ENCODE measurements at regions not wholly inside any gene's neighbourhood (a gene's known extent, or its start where the extent isn't known, plus 50 kb on each side); places are given as distances from the start of the nearest gene placed in this dataset.

DNA sequence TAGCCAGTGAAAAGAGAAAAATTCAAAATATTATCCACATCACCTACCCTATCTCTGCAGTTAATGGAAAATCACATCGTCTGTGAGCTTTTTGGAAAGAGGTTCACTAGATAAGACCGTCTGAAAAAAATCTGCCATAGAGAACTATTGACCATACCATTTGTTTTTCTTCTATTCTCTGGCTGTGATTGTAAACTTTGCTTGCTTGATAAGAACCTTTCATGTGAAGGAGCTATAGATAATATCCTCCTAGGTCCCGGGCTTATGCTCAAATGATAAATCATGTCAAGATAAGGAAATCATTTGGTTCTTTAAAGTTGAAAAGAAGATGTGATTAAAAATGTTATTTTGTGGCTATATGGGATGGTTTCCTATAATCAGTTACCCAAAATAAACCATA is 369.9 kb downstream of the SIPA1L2 start:
- TF ChIP-seq RNF2 (IDR thresholded peaks at IDR 0.05): no peak
- no peak for TF ChIP-seq HNRNPH1 (optimal IDR thresholded peaks at IDR 0.05; ENCODE audit: low read depth, low read length)
- no peak for TF ChIP-seq MCM5 (IDR thresholded peaks at IDR 0.05; ENCODE audit: low read depth)
- TF ChIP-seq EZH2 (IDR thresholded peaks at IDR 0.05; ENCODE audit: borderline replicate concordance, low read depth, low read length): no peak
- no peak for TF ChIP-seq SAFB2 (IDR thresholded peaks at IDR 0.05; ENCODE audit: borderline replicate concordance, low read depth, low read length, severe bottlenecking)
- no peak for TF ChIP-seq NFYB (IDR thresholded peaks at IDR 0.05; ENCODE audit: extremely low read depth, insufficient read length)
- no peak for TF ChIP-seq SMARCC2 (IDR thresholded peaks at IDR 0.05; ENCODE audit: low read depth)
- TF ChIP-seq CTBP1 (IDR thresholded peaks at IDR 0.05; ENCODE audit: borderline replicate concordance): no peak
- no peak overlapping the region for H3K9ac ChIP-seq (ENCODE audit: insufficient read depth in 1 of 2, low read depth in 2 of 2, low read length in 2 of 2)
- H3K9me3 ChIP-seq (replicated peaks; ENCODE audit: control insufficient read depth, insufficient read depth, low read depth, low read length): no peaks in the 10 kb centered on the region
- intact Hi-C loops (cut with micrococcal nuclease) (no loop called here), in situ Hi-C loops (cut with MboI) (no loop called here)
- H3K79me2 ChIP-seq (ENCODE audit: control insufficient read depth, insufficient read depth, low read length): no peaks in the 10 kb centered on the region
- no peak for DNase-seq (ENCODE audit: extremely low read depth in 1 of 4, low spot score in 3 of 4)
- no peak overlapping the region for H3K27ac ChIP-seq (ENCODE audit: extremely low read depth, low read depth, low read length)
- no peak for ATAC-seq
- 0% methylated on average over 3 of the region's 3 CpGs for WGBS (ENCODE audit: insufficient coverage, low coverage, missing lambda C conversion rate)
- no peak overlapping the region for H3K4me2 ChIP-seq (ENCODE audit: insufficient read depth, low read length)
- H3K4me1 ChIP-seq (replicated peaks in 1 of 2; ENCODE audit: control insufficient read depth in 2 of 2, insufficient read depth in 2 of 2, low read length in 2 of 2): no peaks in the 10 kb centered on the region
- CTCF ChIA-PET (ENCODE audit: low intra/inter-chr PET ratio): no interaction called here
- no peak for FAIRE-seq
- no peak overlapping the region for H3K4me3 ChIP-seq
- no peak overlapping the region for H2AFZ ChIP-seq (ENCODE audit: low read depth, low read length)
- no peaks in the 10 kb centered on the region; a peak in 1 of 5 replicates for H3K27me3 ChIP-seq (ENCODE audit: control insufficient read depth in 2 of 2, insufficient read depth in 2 of 2, low read length in 2 of 2)
- BruUV-seq (replicated peaks): no TSS peak
- no peaks in the 10 kb centered on the region for H3K36me3 ChIP-seq (ENCODE audit: control insufficient read depth, insufficient read depth, low read length)
- no peaks in the 10 kb centered on the region for H4K20me1 ChIP-seq (replicated peaks; ENCODE audit: control insufficient read depth, insufficient read depth, low read length)
- POLR2A ChIA-PET: interaction anchor here (0.7 kb wide), 1 partner anchor 36 kb away, joined by 3 read pairs; no protein-coding TSS in a partner anchor
- H3K9me1 ChIP-seq (ENCODE audit: control insufficient read depth, insufficient read depth, low read length): no peaks in the 10 kb centered on the region

DNA sequence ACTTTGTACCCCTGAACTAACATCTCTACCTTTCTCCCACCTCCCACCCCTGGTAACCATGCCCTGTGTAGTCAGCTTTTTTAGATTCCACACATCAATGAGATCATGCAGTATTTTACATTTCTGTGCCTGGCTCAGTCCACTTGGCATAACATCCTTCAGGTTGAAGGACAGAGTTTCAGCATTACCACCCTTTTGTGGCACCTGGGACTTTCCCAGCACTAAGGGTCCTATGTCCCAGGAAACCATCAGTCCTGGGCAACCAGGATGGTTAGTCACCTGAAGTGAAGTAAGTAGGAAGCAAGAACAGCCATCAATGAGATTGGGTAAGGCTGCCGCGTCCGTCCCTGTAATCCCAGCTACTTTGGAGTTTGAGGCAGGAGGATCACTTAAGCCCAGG is 370.6 kb downstream of the SIPA1L2 start:
- ATAC-seq (no peak), FAIRE-seq (no peak), DNase-seq (ENCODE audit: extremely low read depth in 1 of 4, low spot score in 3 of 4) (no peak)
- no TSS peak for BruUV-seq (replicated peaks)
- no peaks in the 10 kb centered on the region for H3K36me3 ChIP-seq (ENCODE audit: control insufficient read depth, insufficient read depth, low read length)
- no peak overlapping the region for H2AFZ ChIP-seq (ENCODE audit: low read depth, low read length)
- H3K9ac ChIP-seq (ENCODE audit: insufficient read depth in 1 of 2, low read depth in 2 of 2, low read length in 2 of 2): no peak overlapping the region
- no peak overlapping the region for H3K4me2 ChIP-seq (ENCODE audit: insufficient read depth, low read length)
- ChIA-PET POLR2A (no interaction called here), CTCF (ENCODE audit: low intra/inter-chr PET ratio) (no interaction called here)
- H3K9me3 ChIP-seq (replicated peaks; ENCODE audit: control insufficient read depth, insufficient read depth, low read depth, low read length): no peaks in the 10 kb centered on the region
- in situ Hi-C loops (cut with MboI): no loop called here
- intact Hi-C loops (cut with micrococcal nuclease): no loop called here
- no peak overlapping the region for H3K4me3 ChIP-seq
- no peaks in the 10 kb centered on the region for H3K79me2 ChIP-seq (ENCODE audit: control insufficient read depth, insufficient read depth, low read length)
- H3K27ac ChIP-seq (ENCODE audit: extremely low read depth, low read depth, low read length): no peak overlapping the region
- 3% methylated on average over 3 of the region's 3 CpGs for WGBS (ENCODE audit: insufficient coverage, low coverage, missing lambda C conversion rate)
- H4K20me1 ChIP-seq (replicated peaks; ENCODE audit: control insufficient read depth, insufficient read depth, low read length): no peaks in the 10 kb centered on the region
- no peaks in the 10 kb centered on the region for H3K4me1 ChIP-seq (replicated peaks in 1 of 2; ENCODE audit: control insufficient read depth in 2 of 2, insufficient read depth in 2 of 2, low read length in 2 of 2)
- no peaks in the 10 kb centered on the region; a peak in 1 of 5 replicates for H3K27me3 ChIP-seq (ENCODE audit: control insufficient read depth in 2 of 2, insufficient read depth in 2 of 2, low read length in 2 of 2)
- TF ChIP-seq ZFP36 (IDR thresholded peaks at IDR 0.05; ENCODE audit: low read depth, low read length, partially characterized antibody): no peak
- TF ChIP-seq ZFX (CRISPR knock-in tag; IDR thresholded peaks at IDR 0.05): no peak
- no peaks in the 10 kb centered on the region for H3K9me1 ChIP-seq (ENCODE audit: control insufficient read depth, insufficient read depth, low read length)

Data from K562 (cell line).